GM12875 (cell line): ENCODE measurements at regions not wholly inside any gene's neighbourhood (a gene's known extent, or its start where the extent isn't known, plus 50 kb on each side); places are given as distances from the start of the nearest gene placed in this dataset.

Source experiments
- H3K4me3 ChIP-seq: one replicate; pipeline ENCODE4 v1.5.1; 2011; ENCODE audit warnings: low read depth, low read length, control low read depth
- TF ChIP-seq, protein P1 (sequence below): IDR thresholded peaks from 2 replicates; pipeline ENCODE4 v1.5.1; 2011; ENCODE audit warnings: low read depth, mild to moderate bottlenecking, control low read depth, inconsistent platforms, low read length, moderate library complexity, borderline replicate concordance; ENCODE audit not compliant: insufficient read depth

DNA sequence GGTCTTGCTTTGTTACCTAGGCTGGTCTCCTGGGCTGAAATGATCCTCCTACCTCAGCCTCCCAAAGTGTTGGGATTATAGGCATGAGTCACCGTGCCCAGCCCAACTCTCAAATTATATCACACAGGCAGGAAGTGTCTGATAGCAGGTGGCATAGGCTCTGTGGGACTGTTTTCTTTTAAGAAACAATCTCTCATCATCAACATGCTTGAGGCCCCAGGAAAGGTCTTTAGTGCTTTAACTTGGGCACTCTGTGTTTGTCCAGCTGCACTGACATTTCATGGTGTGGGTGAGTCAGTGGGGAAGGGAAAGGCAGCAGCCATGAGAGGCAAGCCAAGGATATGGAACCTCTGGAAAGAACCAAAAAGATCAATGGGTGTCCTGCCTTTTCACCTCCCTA is 88.1 kb upstream of the TSPAN5 start:
- TF ChIP-seq, protein P1, sequence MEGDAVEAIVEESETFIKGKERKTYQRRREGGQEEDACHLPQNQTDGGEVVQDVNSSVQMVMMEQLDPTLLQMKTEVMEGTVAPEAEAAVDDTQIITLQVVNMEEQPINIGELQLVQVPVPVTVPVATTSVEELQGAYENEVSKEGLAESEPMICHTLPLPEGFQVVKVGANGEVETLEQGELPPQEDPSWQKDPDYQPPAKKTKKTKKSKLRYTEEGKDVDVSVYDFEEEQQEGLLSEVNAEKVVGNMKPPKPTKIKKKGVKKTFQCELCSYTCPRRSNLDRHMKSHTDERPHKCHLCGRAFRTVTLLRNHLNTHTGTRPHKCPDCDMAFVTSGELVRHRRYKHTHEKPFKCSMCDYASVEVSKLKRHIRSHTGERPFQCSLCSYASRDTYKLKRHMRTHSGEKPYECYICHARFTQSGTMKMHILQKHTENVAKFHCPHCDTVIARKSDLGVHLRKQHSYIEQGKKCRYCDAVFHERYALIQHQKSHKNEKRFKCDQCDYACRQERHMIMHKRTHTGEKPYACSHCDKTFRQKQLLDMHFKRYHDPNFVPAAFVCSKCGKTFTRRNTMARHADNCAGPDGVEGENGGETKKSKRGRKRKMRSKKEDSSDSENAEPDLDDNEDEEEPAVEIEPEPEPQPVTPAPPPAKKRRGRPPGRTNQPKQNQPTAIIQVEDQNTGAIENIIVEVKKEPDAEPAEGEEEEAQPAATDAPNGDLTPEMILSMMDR: no peak

DNA sequence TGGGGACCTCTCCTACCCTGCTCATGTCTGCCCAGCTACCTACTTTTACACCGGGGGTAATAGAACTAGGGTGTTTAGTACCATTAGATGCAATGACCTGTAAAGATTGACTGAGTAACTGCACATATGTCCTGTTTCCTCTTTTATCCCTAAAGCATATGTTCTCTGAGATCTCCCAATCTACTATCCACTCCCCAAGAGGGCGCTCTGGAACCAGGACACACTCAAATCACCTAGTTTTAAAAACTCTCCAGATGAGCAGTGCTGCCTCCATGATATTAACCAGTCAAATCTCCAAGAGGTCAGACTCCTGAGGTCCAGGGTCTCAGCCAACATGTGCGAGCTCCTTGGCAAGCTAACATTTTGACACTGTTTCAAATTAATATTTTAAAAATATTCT is 87.0 kb upstream of the TSPAN5 start:
- TF ChIP-seq, protein P1: 0 out of 2 replicates have a peak, but pooled peaks have one; percentile 23

More for the DNA sequence above, 88.1 kb upstream of the TSPAN5 start:
- H3K4me3 ChIP-seq: no peak overlapping the region

GRCh38 chr4:98744372-98745150 is 86.2 kb upstream of the TSPAN5 start:
- TF ChIP-seq, protein P1: no peak
- no peak overlapping the region for H3K4me3 ChIP-seq

More for the DNA sequence above, 87.0 kb upstream of the TSPAN5 start:
- no peak overlapping the region for H3K4me3 ChIP-seq

DNA sequence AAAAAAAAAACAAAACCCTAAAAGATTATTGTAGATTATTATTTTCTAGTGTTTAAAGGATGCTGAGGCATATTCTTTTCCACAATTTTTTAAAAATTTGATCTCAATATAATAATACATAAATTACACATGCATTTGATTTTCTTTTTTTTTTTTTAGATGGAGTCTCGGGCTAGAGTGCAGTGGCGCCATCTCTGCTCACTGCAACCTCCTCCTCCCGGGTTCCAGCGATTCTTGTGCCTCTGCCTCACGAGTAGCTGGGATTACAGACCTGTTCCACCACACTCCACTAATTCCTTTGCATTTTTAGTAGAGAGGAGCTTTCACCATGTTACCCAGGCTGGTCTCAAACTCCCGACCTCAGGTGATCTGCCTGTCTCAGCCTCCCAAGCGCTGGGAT is 83.5 kb upstream of the TSPAN5 start:
- TF ChIP-seq, protein P1: no peak
- no peak overlapping the region for H3K4me3 ChIP-seq

DNA sequence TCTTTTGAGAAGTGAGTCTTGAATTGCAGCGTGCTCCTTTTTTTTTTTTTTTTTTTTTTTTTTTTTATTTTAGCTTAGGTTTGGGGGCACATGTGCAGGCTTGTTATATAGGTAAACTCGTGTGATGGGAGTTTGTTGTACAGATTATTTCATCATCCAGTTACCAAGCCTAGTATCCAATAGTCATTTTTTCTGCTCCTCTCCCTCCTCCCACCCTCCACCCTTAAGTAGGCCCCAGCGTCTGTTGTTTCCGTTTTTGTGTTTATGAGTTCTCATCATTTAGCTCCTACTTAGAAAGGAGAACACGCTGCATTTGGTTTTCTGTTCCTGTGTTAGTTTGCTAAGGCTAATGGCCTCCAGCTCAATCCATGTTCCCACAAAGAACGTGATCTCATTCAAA is 81.3 kb upstream of the TSPAN5 start:
- no peak overlapping the region for H3K4me3 ChIP-seq
- TF ChIP-seq, protein P1: no peak

- H3K4me3 ChIP-seq: no peak overlapping the region
- TF ChIP-seq, protein P1: no peak
These were observed 75.2 kb upstream of the TSPAN5 start for GRCh38 chr4:98733601-98734000.

GRCh38 chr4:98728871-98729270 is 70.5 kb upstream of the TSPAN5 start:
- H3K4me3 ChIP-seq: no peak overlapping the region
- TF ChIP-seq, protein P1: no peak
